ENCODE measurements at regions not wholly inside any gene's neighbourhood (a gene's known extent, or its start where the extent isn't known, plus 50 kb on each side); places are given as distances from the start of the nearest gene placed in this dataset.
A peak's percentile ranks its signal among the peaks of the same experiment; 100 is the strongest.

GRCh38 chr21:14863745-14864210 lies 201.0 kb downstream of the NRIP1 start:
- H3K9me3 Mint-ChIP-seq (ENCODE audit: unreplicated experiment) = no peaks in the 10 kb centered on the region
- DNase-seq (ENCODE audit: extremely low spot score, unreplicated experiment) = no peak
- no peak for TF ChIP-seq CTCF (IDR thresholded peaks at IDR 0.05)
- H3K4me1 Mint-ChIP-seq (ENCODE audit: unreplicated experiment) = no peaks in the 10 kb centered on the region
- no peaks in the 10 kb centered on the region for H3K36me3 Mint-ChIP-seq (ENCODE audit: unreplicated experiment)
- H3K27me3 Mint-ChIP-seq (ENCODE audit: unreplicated experiment) = no peaks in the 10 kb centered on the region
- H3K27ac Mint-ChIP-seq (ENCODE audit: unreplicated experiment) = no peak overlapping the region
- H3K4me3 Mint-ChIP-seq (ENCODE audit: unreplicated experiment) = no peak overlapping the region

GRCh38 chr21:14862794-14863720 lies 201.7 kb downstream of the NRIP1 start:
- H3K36me3 Mint-ChIP-seq (ENCODE audit: unreplicated experiment) = no peaks in the 10 kb centered on the region
- no peaks in the 10 kb centered on the region for H3K4me1 Mint-ChIP-seq (ENCODE audit: unreplicated experiment)
- H3K27ac Mint-ChIP-seq (ENCODE audit: unreplicated experiment) = no peak overlapping the region
- no peaks in the 10 kb centered on the region for H3K9me3 Mint-ChIP-seq (ENCODE audit: unreplicated experiment)
- H3K4me3 Mint-ChIP-seq (ENCODE audit: unreplicated experiment) = no peak overlapping the region
- no peaks in the 10 kb centered on the region for H3K27me3 Mint-ChIP-seq (ENCODE audit: unreplicated experiment)
- TF ChIP-seq CTCF (IDR thresholded peaks at IDR 0.05) = peak; percentile 73
- DNase-seq (ENCODE audit: extremely low spot score, unreplicated experiment) = no peak

- H3K36me3 Mint-ChIP-seq (ENCODE audit: unreplicated experiment) = no peaks in the 10 kb centered on the region
- no peak overlapping the region for H3K27ac Mint-ChIP-seq (ENCODE audit: unreplicated experiment)
- H3K4me1 Mint-ChIP-seq (ENCODE audit: unreplicated experiment) = no peaks in the 10 kb centered on the region
- DNase-seq (ENCODE audit: extremely low spot score, unreplicated experiment) = no peak
- H3K4me3 Mint-ChIP-seq (ENCODE audit: unreplicated experiment) = no peak overlapping the region
- H3K27me3 Mint-ChIP-seq (ENCODE audit: unreplicated experiment) = no peaks in the 10 kb centered on the region
- H3K9me3 Mint-ChIP-seq (ENCODE audit: unreplicated experiment) = peaks cover 13% of the 10 kb centered on the region
- TF ChIP-seq CTCF (IDR thresholded peaks at IDR 0.05) = no peak
These were observed 206.5 kb downstream of the NRIP1 start for GRCh38 chr21:14858311-14858710.

- Mint-ChIP-seq H3K36me3 (ENCODE audit: unreplicated experiment) (no peaks in the 10 kb centered on the region), H3K9me3 (ENCODE audit: unreplicated experiment) (peaks cover 13% of the 10 kb centered on the region), H3K4me3 (ENCODE audit: unreplicated experiment) (no peak overlapping the region), H3K4me1 (ENCODE audit: unreplicated experiment) (no peaks in the 10 kb centered on the region), H3K27me3 (ENCODE audit: unreplicated experiment) (no peaks in the 10 kb centered on the region), H3K27ac (ENCODE audit: unreplicated experiment) (no peak overlapping the region)
- TF ChIP-seq CTCF (IDR thresholded peaks at IDR 0.05) = no peak
- no peak for DNase-seq (ENCODE audit: extremely low spot score, unreplicated experiment)
These were observed 207.3 kb downstream of the NRIP1 start for GRCh38 chr21:14857529-14857928.

- H3K4me3 Mint-ChIP-seq (ENCODE audit: unreplicated experiment) = no peak overlapping the region
- H3K27ac Mint-ChIP-seq (ENCODE audit: unreplicated experiment) = no peak overlapping the region
- no peak for DNase-seq (ENCODE audit: extremely low spot score, unreplicated experiment)
- H3K36me3 Mint-ChIP-seq (ENCODE audit: unreplicated experiment) = no peaks in the 10 kb centered on the region
- TF ChIP-seq CTCF (IDR thresholded peaks at IDR 0.05) = no peak
- H3K9me3 Mint-ChIP-seq (ENCODE audit: unreplicated experiment) = peaks cover 25% of the 10 kb centered on the region
- peaks cover 1% of the 10 kb centered on the region for H3K4me1 Mint-ChIP-seq (ENCODE audit: unreplicated experiment)
- no peaks in the 10 kb centered on the region for H3K27me3 Mint-ChIP-seq (ENCODE audit: unreplicated experiment)
These were observed 214.4 kb downstream of the NRIP1 start for GRCh38 chr21:14850394-14850793.
